GM21381 (cell line): ENCODE measurements at regions not wholly inside any gene's neighbourhood (a gene's known extent, or its start where the extent isn't known, plus 50 kb on each side); places are given as distances from the start of the nearest gene placed in this dataset.
"Not testable (repeated sequence)": the region's sequence is repeated elsewhere in the genome, so short reads cannot be mapped to it uniquely, and the experiment has no call there.

ENCODE experiments used
- ATAC-seq: cut with Tn5 transposase; IDR thresholded peaks from one replicate; pipeline ENCODE4 v1.9.1; 2021; ENCODE audit warnings: mild to moderate bottlenecking, moderate library complexity; ENCODE audit not compliant: unreplicated experiment

GRCh38 chr10:9911488-9911887, 1106.2 kb upstream of the CELF2 start:
- no peak for ATAC-seq

- no peak for ATAC-seq
These were observed 1103.7 kb upstream of the CELF2 start for GRCh38 chr10:9913876-9914514.

- ATAC-seq, result no peak
These were observed 1096.1 kb upstream of the CELF2 start for GRCh38 chr10:9921544-9921943.

GRCh38 chr10:9922126-9922870, 1095.4 kb upstream of the CELF2 start:
- ATAC-seq, result no peak

- no peak for ATAC-seq
These were observed 1091.7 kb upstream of the CELF2 start for GRCh38 chr10:9926003-9926402.

GRCh38 chr10:9926881-9927280, 1090.8 kb upstream of the CELF2 start:
- no peak for ATAC-seq

GRCh38 chr10:9939716-9940115, 1078.0 kb upstream of the CELF2 start:
- no peak for ATAC-seq

- ATAC-seq, result no peak
These were observed 1073.0 kb upstream of the CELF2 start for GRCh38 chr10:9944690-9945089.

- ATAC-seq, result no peak
These were observed 1067.6 kb upstream of the CELF2 start for GRCh38 chr10:9950070-9950469.

GRCh38 chr10:9951481-9952257, 1066.0 kb upstream of the CELF2 start:
- ATAC-seq, result no peak

- no peak for ATAC-seq
These were observed 1060.3 kb upstream of the CELF2 start for GRCh38 chr10:9957351-9957750.

- not testable (repeated sequence) for ATAC-seq
These were observed 1059.8 kb upstream of the CELF2 start for GRCh38 chr10:9957876-9958275.

- no peak for ATAC-seq
These were observed 1052.3 kb upstream of the CELF2 start for GRCh38 chr10:9965341-9965740.

- no peak for ATAC-seq
These were observed 1030.9 kb upstream of the CELF2 start for GRCh38 chr10:9986786-9987185.

GRCh38 chr10:9987197-9987596, 1030.5 kb upstream of the CELF2 start:
- no peak for ATAC-seq

GRCh38 chr10:9992661-9993060, 1025.0 kb upstream of the CELF2 start:
- no peak for ATAC-seq

- no peak for ATAC-seq
These were observed 1023.5 kb upstream of the CELF2 start for GRCh38 chr10:9994131-9994530.

- ATAC-seq, result no peak
These were observed 1018.0 kb upstream of the CELF2 start for GRCh38 chr10:9999627-10000026.

- ATAC-seq, result no peak
These were observed 1009.7 kb upstream of the CELF2 start for GRCh38 chr10:10007957-10008356.

- no peak for ATAC-seq
These were observed 1007.3 kb upstream of the CELF2 start for GRCh38 chr10:10010397-10010796.

- no peak for ATAC-seq
These were observed 1002.8 kb upstream of the CELF2 start for GRCh38 chr10:10014846-10015245.

- ATAC-seq, result no peak
These were observed 1000.0 kb upstream of the CELF2 start for GRCh38 chr10:10017716-10018115.
